ENCODE measurements at regions not wholly inside any gene's neighbourhood (a gene's known extent, or its start where the extent isn't known, plus 50 kb on each side); places are given as distances from the start of the nearest gene placed in this dataset.

- TF ChIP-seq, protein P1, sequence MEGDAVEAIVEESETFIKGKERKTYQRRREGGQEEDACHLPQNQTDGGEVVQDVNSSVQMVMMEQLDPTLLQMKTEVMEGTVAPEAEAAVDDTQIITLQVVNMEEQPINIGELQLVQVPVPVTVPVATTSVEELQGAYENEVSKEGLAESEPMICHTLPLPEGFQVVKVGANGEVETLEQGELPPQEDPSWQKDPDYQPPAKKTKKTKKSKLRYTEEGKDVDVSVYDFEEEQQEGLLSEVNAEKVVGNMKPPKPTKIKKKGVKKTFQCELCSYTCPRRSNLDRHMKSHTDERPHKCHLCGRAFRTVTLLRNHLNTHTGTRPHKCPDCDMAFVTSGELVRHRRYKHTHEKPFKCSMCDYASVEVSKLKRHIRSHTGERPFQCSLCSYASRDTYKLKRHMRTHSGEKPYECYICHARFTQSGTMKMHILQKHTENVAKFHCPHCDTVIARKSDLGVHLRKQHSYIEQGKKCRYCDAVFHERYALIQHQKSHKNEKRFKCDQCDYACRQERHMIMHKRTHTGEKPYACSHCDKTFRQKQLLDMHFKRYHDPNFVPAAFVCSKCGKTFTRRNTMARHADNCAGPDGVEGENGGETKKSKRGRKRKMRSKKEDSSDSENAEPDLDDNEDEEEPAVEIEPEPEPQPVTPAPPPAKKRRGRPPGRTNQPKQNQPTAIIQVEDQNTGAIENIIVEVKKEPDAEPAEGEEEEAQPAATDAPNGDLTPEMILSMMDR (IDR thresholded peaks at IDR 0.05): no peak
- no peak for TF ChIP-seq POLR2A (IDR thresholded peaks at IDR 0.05)
Observed at GRCh38 chrX:39630344-39630743, 467.4 kb downstream of the BCOR start.
